Occipital lobe (tissue), 1 donor: ENCODE measurements at regions not wholly inside any gene's neighbourhood (a gene's known extent, or its start where the extent isn't known, plus 50 kb on each side); places are given as distances from the start of the nearest gene placed in this dataset.
"Not testable (repeated sequence)": the region's sequence is repeated elsewhere in the genome, so short reads cannot be mapped to it uniquely, and the experiment has no call there.

Experiments used
- DNase-seq: peaks from one replicate; lab custom pipeline; 2025; lab: John Stamatoyannopoulos, UW

- DNase-seq, result no peak
These were observed 284.1 kb downstream of the BMP4 start for GRCh38 chr14:53672526-53672925.

- DNase-seq, result no peak
These were observed 285.9 kb downstream of the BMP4 start for GRCh38 chr14:53670701-53671100.

- DNase-seq, result no peak
These were observed 287.7 kb downstream of the BMP4 start for GRCh38 chr14:53668897-53669296.

GRCh38 chr14:53663709-53664108 lies 292.9 kb downstream of the BMP4 start:
- DNase-seq, result no peak

- DNase-seq, result no peak
These were observed 301.4 kb downstream of the BMP4 start for GRCh38 chr14:53655080-53655785.

GRCh38 chr14:53652068-53652467 lies 304.6 kb downstream of the BMP4 start:
- no peak for DNase-seq

GRCh38 chr14:53651096-53651740 lies 305.4 kb downstream of the BMP4 start:
- DNase-seq, result no peak

- DNase-seq, result no peak
These were observed 309.7 kb downstream of the BMP4 start for GRCh38 chr14:53646925-53647324.

- no peak for DNase-seq
These were observed 315.9 kb downstream of the BMP4 start for GRCh38 chr14:53640695-53641094.

- no peak for DNase-seq
These were observed 317.7 kb downstream of the BMP4 start for GRCh38 chr14:53638966-53639365.

- no peak for DNase-seq
These were observed 321.8 kb downstream of the BMP4 start for GRCh38 chr14:53634793-53635192.

- DNase-seq, result no peak
These were observed 326.3 kb downstream of the BMP4 start for GRCh38 chr14:53630336-53630735.

- no peak for DNase-seq
These were observed 327.7 kb downstream of the BMP4 start for GRCh38 chr14:53628732-53629430.

- DNase-seq, result no peak
These were observed 328.4 kb downstream of the BMP4 start for GRCh38 chr14:53628261-53628660.

- no peak for DNase-seq
These were observed 329.9 kb downstream of the BMP4 start for GRCh38 chr14:53626761-53627160.

GRCh38 chr14:53622447-53622846 lies 334.2 kb downstream of the BMP4 start:
- DNase-seq, result no peak

GRCh38 chr14:53621921-53622320 lies 334.7 kb downstream of the BMP4 start:
- DNase-seq, result no peak

- DNase-seq, result no peak
These were observed 335.2 kb downstream of the BMP4 start for GRCh38 chr14:53621433-53621832.

GRCh38 chr14:53620890-53621289 lies 335.7 kb downstream of the BMP4 start:
- DNase-seq, result no peak

- DNase-seq, result no peak
These were observed 336.3 kb downstream of the BMP4 start for GRCh38 chr14:53620317-53620716.

- no peak for DNase-seq
These were observed 336.9 kb downstream of the BMP4 start for GRCh38 chr14:53619691-53620231.

- not testable (repeated sequence) for DNase-seq
These were observed 340.1 kb downstream of the BMP4 start for GRCh38 chr14:53616536-53616935.
